GM13976 (cell line): ENCODE measurements at regions not wholly inside any gene's neighbourhood (a gene's known extent, or its start where the extent isn't known, plus 50 kb on each side); places are given as distances from the start of the nearest gene placed in this dataset.

Experiments used
- DNase-seq: peaks from one replicate; pipeline ENCODE4 v3.0.0; 2012; ENCODE audit warnings: low spot score
- in situ Hi-C: fragments of 300-500 bp; cut with MboI; formaldehyde crosslinking; loops from one replicate; pipeline ENCODE4 v1.12.0; 2022; ENCODE audit warnings: low sequenced_read_pairs, mixed read lengths, inconsistent platforms; ENCODE audit not compliant: unreplicated experiment
- TF ChIP-seq, protein P1 (sequence below): IDR thresholded peaks from 2 replicates; pipeline ENCODE4 v1.5.1; 2012; ENCODE audit warnings: borderline replicate concordance, mild to moderate bottlenecking; ENCODE audit not compliant: insufficient read depth; ENCODE audit errors: extremely low read depth, missing control alignments, control extremely low read depth

GRCh38 chr4:18686338-18687037 lies 664.9 kb upstream of the LCORL start:
- TF ChIP-seq, protein P1, sequence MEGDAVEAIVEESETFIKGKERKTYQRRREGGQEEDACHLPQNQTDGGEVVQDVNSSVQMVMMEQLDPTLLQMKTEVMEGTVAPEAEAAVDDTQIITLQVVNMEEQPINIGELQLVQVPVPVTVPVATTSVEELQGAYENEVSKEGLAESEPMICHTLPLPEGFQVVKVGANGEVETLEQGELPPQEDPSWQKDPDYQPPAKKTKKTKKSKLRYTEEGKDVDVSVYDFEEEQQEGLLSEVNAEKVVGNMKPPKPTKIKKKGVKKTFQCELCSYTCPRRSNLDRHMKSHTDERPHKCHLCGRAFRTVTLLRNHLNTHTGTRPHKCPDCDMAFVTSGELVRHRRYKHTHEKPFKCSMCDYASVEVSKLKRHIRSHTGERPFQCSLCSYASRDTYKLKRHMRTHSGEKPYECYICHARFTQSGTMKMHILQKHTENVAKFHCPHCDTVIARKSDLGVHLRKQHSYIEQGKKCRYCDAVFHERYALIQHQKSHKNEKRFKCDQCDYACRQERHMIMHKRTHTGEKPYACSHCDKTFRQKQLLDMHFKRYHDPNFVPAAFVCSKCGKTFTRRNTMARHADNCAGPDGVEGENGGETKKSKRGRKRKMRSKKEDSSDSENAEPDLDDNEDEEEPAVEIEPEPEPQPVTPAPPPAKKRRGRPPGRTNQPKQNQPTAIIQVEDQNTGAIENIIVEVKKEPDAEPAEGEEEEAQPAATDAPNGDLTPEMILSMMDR, result no peak
- no peak for DNase-seq
- in situ Hi-C loops, result loop anchor here (25.0 kb wide), 2 partner anchors 1576 to 2001 kb away; partner anchors contain the start of gene SLIT2

GRCh38 chr4:18684932-18685331 lies 663.4 kb upstream of the LCORL start:
- DNase-seq, result no peak
- in situ Hi-C loops, result loop anchor here (25.0 kb wide), 2 partner anchors 1577 to 2002 kb away; partner anchors contain the start of gene SLIT2
- TF ChIP-seq, protein P1, result no peak

- no peak for DNase-seq
- TF ChIP-seq, protein P1, result no peak
- in situ Hi-C loops, result loop anchor here (25.0 kb wide), 2 partner anchors 1586 to 2011 kb away; partner anchors contain the start of gene SLIT2
Observed at GRCh38 chr4:18676526-18676915, 655.0 kb upstream of the LCORL start.

- DNase-seq, result no peak
- TF ChIP-seq, protein P1, result no peak
- in situ Hi-C loops, result loop anchor here (25.0 kb wide), 2 partner anchors 1586 to 2011 kb away; partner anchors contain the start of gene SLIT2
Observed at GRCh38 chr4:18675586-18676525, 654.3 kb upstream of the LCORL start.

GRCh38 chr4:18670034-18670433 lies 648.5 kb upstream of the LCORL start:
- DNase-seq, result no peak
- TF ChIP-seq, protein P1, result no peak
- in situ Hi-C loops, result no loop called here

- in situ Hi-C loops, result no loop called here
- TF ChIP-seq, protein P1, result no peak
- no peak for DNase-seq
Observed at GRCh38 chr4:18669390-18669789, 647.8 kb upstream of the LCORL start.
